HG03039 (cell line): ENCODE measurements at regions not wholly inside any gene's neighbourhood (a gene's known extent, or its start where the extent isn't known, plus 50 kb on each side); places are given as distances from the start of the nearest gene placed in this dataset.
A peak's percentile ranks its signal among the peaks of the same experiment; 100 is the strongest.

Experiments used
- ATAC-seq: cut with Tn5 transposase; IDR thresholded peaks from one replicate; pipeline ENCODE4 v1.9.1; 2021; ENCODE audit warnings: mild to moderate bottlenecking, moderate library complexity; ENCODE audit not compliant: unreplicated experiment

- no peak for ATAC-seq
Measured at GRCh38 chr7:85602196-85602595, 415.3 kb upstream of the SEMA3D start.

GRCh38 chr7:85600395-85600794 is 413.5 kb upstream of the SEMA3D start:
- no peak for ATAC-seq

- no peak for ATAC-seq
Measured at GRCh38 chr7:85596827-85597226, 410.0 kb upstream of the SEMA3D start.

- ATAC-seq, result no peak
Measured at GRCh38 chr7:85595750-85596178, 408.9 kb upstream of the SEMA3D start.

GRCh38 chr7:85593355-85593754 is 406.5 kb upstream of the SEMA3D start:
- ATAC-seq, result no peak

DNA sequence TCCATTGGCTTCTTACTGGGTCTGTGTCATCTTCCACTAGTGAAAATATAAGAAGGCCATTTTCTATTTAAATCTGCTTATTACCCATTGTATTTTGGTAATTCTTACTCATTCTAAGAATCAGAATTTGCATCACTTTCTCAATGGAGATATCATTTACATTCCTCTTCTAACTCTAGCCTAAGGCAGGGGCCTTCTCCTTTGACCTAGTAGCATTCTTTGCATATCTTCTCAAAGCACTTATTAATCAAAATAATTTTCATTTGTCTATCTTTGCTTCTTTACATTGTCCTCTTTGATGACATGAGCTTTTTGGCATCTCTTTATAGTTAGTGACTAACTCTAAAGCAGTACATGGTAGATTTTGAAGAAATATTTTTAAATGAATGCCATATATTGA is 400.9 kb upstream of the SEMA3D start:
- ATAC-seq, result no peak

DNA sequence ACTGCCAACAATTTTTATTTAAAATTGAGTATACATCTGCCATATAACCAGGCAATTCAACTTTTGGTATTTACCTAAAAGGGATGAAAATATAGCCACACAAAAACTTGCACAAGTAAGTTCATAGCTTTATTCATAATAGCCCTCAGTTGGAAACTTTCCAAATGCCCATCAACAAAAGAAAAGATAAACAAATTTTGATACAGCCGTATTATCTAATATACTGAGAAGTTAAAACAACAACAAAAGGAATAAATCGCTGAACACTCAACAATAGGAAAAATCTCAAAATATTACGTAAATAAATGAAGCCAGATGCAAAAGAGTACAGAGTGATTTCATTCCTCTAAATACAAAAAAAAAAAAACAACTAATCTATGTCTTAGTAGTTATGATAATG is 399.2 kb upstream of the SEMA3D start:
- no peak for ATAC-seq

DNA sequence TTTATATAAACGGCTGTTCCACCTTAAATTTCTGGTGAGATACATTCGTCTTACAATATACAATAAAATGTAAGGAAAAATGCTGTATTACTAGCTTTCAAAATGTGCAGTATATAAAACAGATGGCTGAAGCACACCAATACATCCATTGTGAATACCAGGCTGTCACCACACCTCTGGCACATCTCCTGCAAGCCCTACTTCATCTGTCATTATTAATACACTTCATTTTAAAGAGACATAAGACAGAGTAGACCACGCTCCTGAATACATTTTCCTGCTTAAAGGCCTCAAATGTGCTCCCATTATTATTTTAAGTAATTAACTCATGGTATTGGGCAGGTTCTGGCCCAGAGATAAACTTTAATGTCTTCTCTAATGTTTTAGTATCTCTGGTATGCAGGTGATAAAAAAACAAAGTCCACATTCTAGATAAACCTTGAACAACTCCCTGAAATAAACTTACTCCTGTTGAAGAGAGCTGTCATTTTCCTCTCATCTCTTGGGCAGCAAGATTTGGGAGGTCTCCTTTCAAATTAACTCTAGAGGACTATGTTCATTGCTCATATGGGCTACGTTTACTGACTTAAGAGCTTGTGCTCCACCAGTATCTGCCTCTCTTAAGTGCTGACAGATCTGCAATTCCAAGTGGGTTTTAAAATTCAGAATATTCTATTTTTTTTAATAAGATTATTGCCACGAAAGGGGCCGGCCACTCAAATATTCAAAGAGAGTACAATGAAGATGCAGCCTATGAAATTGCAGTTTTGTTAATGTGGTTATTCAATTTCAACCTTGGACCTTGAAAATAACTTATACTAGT is 396.5 kb upstream of the SEMA3D start:
- ATAC-seq, result no peak

GRCh38 chr7:85573844-85574243 is 387.0 kb upstream of the SEMA3D start:
- ATAC-seq, result no peak

DNA sequence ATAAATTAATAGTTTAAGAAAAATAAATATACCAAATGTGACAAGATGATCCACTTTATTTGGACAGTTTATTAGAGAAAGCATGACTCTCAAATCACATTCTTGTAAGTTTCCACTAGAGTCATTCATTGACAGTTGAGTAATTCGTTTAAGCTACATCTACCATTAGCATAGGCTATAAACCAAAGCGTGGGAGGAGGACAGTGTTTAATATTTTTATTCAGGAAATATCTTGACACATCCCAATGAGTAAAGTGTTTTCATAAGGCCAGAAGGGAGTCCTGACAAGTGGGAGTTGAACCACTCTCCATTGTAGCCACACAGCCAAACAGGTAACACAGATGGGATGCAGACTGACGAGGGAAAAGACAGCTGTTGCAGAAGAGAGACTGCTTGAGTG is 386.5 kb upstream of the SEMA3D start:
- no peak for ATAC-seq

DNA sequence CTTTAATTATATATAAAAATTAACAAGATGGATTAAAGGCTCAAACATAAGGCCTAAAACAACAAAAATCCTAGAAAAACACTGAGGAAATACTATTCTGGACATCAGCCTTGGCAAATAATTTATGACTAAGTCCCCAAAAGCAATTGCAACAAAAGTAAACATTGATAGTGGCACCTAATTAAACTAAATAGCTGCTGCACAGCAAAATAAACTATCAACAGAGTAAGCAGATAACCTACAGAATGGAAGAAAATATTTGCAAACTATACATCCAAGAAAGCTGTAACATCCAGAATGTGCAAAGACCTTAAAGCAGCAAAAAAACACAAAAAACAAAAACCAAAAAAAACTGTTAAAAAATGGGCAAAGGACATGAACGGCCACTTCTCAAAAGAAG is 384.0 kb upstream of the SEMA3D start:
- no peak for ATAC-seq

GRCh38 chr7:85567983-85568382 is 381.1 kb upstream of the SEMA3D start:
- ATAC-seq, result no peak

DNA sequence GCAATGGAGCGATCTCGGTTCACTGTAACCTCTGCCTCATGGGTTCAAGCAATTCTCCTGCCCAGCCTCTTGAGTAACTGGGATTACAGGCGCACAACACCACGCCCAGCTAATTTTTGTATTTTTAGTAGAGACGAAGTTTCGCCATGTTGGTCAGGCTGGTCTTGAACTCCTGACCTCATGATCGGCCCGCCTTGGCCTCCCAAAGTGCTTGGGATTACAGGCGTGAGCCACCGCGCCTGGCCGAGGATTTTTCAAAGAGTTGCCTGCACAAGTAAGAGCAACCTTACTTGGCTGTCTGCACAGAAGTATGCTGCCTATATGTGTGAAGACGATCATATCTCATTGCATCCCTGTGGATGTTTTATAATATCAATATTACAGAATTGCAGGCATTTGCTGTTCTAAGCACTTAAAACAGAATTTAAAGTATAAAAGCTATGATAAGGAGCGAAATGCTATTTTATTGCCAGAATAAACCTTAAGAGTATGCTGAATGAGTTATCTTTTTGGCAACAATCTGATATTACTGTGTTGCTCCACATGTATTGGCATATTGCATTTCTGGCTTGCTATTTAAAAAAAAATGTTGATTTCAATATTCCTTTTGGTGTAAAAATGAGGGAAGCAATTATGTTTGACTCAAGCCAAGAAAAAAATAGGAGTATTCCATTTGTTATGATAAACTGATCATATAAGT is 379.4 kb upstream of the SEMA3D start:
- ATAC-seq, result no peak

DNA sequence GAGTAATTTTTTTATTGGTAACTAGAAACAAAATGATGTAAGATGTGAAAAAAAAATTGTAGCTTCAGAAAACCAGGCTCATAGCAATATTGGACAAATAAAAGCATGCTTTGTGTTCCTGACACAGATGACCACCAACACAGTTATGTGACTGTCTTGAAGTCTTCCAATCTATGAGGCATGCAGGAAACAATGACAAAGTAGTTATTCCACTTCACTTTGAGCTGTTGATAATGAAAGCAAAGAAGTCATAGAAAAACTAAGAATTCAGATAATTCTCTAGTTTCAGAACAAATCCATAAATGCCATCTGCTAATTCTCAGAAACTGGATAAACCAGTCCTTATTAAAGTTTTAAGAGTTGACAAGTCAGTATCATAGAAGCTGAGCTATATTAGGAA is 378.4 kb upstream of the SEMA3D start:
- no peak for ATAC-seq

GRCh38 chr7:85564861-85565260 is 378.0 kb upstream of the SEMA3D start:
- ATAC-seq, result no peak

DNA sequence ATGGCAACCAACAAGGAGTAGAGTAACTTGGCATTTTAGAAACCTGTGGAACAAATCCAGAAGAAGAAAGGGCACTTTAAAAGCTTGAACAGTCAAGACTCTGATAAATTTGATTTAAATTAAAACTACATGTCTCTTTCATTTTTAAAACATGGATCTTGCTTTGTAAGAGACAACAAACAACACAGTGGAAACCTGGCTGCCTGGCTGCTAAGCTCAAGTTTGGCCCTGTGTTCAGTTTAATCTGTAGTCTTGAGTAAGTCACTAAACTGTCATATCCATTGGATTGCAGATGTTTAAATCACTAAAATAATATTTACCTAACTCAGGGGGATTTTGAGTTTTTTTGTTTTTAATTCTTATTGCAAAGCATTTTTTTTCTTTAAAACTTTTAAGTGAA is 374.9 kb upstream of the SEMA3D start:
- ATAC-seq, result no peak

- peak; percentile 63 for ATAC-seq
Measured at GRCh38 chr7:85554236-85555178, 367.7 kb upstream of the SEMA3D start.

DNA sequence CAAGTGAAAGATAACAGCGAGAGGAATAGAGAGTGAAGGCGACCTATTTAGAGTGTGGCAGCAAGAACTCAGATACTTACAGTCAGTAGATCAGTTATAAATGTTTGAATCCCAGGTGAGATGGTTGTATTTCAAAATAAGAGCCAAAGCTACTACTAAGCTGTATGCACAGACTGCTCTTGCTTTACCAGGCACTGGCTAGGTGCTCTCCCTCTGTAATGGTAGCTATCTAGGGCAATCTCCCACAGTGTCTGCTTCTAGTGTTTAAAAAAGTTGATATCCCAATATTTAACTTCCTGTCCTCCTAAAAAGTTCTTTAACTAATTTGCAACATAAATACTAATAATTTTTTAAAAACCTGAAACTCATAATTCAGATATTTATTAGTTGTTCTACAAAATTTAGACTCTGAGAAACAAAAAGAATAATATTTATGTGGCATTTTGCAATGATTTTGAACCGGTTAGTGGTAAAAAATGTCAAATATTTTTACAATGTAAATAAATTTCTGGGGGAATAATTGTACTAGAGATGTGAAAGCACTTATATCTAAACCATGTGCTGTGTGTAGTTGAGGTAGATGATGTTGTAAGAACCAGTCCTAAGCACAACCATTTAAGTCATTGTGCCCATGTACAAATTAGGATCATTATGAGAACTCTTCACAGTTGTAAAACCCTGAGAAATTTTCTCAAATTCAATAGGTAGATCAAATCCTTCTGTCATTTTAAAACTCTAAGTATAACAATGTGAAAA is 349.3 kb upstream of the SEMA3D start:
- ATAC-seq, result no peak

DNA sequence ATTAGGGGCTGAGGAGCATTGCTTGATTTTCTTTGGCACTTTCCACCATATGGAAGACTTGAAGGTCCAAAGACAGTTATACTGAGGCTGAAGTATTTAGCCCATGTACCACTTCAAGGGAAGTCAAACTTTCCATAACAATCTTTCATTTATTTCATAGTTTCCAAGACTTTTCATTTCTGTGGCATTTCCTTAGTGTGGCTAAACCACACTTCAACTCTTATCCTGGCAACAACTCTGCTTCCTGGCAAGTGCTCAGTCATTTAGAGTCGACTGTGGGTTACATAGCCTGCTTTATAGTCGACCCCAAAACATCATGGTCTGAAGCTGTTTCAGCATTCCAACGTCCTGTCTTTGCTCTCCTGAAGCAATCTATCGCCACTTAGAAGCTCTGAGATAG is 343.0 kb upstream of the SEMA3D start:
- no peak for ATAC-seq

DNA sequence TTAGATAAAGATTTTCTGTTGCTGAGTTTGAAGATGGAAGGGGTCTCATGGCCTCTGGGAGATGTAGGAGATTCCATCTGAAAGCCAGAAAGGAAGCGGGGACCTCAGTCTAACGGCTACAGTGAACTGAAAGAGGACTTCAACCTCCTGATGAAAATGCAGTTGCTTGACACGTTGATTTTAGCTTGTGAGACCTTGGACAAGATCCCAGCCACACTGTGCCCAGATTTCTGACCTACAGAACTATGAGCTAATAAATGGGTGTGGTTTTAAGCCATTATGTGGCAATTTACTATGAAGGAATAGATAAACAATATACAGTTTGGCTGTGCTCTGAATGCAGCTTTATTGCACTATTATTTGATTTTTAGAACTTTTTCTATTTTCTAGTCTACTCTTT is 342.3 kb upstream of the SEMA3D start:
- no peak for ATAC-seq

GRCh38 chr7:85528581-85528980 is 341.7 kb upstream of the SEMA3D start:
- no peak for ATAC-seq
